Stimulated activated CD4-positive, alpha-beta T cell treated with anti-CD3 and anti-CD28 coated beads, Interleukin-12 subunit alpha, Interleukin-12 subunit beta, amount 100 ng/mL, for 24 hours (primary cell): ENCODE measurements at regions not wholly inside any gene's neighbourhood (a gene's known extent, or its start where the extent isn't known, plus 50 kb on each side); places are given as distances from the start of the nearest gene placed in this dataset.
"Not testable (repeated sequence)": the region's sequence is repeated elsewhere in the genome, so short reads cannot be mapped to it uniquely, and the experiment has no call there.

Source experiments
- DNase-seq, 2 experiments: peaks; one replicate each; pipeline ENCODE4 v3.0.0-alpha.2; 2020; ENCODE audit warnings: low read depth in 2 of 2

DNA sequence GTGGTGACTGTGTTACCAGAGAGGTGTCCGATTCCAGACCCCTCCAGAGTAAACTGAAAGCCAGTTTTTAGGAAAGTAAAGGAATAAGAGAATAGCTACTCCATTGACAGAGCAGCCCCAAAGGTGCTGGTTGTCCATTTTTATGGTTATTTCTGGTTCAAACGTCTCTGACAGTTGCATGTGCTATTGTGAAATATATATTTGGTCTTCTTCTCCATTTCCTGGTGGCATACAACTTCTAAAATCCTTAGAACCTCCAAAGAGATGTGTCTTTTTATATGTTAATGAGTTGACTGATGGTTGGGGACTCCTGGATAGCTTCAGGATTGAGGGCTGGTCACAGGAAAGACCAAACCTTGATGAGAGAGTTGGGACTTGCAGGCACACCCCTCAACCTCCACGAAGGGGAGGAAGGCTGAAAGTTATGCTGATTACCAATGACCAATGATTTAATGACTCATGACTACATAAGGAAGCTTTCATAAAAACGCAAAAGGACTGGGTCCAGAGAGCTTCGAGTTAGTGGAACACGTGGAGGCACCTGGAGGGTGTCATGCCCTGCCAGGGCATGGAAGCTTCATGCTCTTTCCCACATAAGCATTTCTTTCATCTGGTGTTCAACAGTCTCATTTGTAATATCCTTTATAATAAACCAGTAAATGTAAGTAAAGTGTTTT is 100.7 kb downstream of the SLC16A1 start:
- no peak for DNase-seq

GRCh38 chr1:112854368-112854984 is 101.5 kb downstream of the SLC16A1 start:
- not testable (repeated sequence) for DNase-seq

GRCh38 chr1:112853915-112854314 is 102.1 kb downstream of the SLC16A1 start:
- DNase-seq: not testable (repeated sequence)

GRCh38 chr1:112852934-112853333 is 103.1 kb downstream of the SLC16A1 start:
- DNase-seq: no peak

GRCh38 chr1:112852276-112852675 is 103.7 kb downstream of the SLC16A1 start:
- no peak for DNase-seq

DNA sequence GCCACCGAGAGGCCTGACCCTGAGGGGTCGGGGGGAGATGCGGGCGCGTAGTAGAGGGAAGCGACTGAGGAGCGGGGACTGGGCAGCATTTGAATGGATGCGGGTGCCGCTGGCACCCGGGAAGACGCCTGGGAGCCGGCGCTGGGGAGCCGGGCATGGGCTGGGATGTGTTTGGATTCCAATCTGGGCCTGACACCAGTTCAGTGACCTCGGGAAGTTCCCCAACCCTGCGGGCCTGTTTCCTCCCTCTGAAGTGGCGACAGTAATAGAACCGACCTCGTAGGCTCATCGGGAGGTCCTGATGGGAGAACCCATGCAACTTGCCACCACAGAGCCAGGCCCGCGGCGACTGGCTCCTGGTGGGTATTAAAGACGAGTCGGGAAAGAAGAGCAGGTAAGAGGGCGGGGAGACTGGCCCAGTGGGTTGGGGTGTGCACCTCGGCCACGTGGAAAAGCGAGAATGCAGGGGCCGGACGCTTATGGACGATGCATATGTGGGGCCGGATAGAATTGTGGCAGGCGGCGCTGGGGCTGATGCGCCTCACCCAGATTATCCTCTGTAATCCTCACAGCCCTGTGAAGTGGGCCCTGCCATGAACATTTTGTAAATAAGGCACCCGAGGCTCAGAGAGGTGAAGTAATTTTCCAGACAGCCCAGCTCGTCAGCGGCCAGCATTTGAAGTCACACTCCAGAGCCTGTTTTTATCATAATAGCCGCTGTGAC is 105.8 kb downstream of the SLC16A1 start:
- no peak for DNase-seq

DNA sequence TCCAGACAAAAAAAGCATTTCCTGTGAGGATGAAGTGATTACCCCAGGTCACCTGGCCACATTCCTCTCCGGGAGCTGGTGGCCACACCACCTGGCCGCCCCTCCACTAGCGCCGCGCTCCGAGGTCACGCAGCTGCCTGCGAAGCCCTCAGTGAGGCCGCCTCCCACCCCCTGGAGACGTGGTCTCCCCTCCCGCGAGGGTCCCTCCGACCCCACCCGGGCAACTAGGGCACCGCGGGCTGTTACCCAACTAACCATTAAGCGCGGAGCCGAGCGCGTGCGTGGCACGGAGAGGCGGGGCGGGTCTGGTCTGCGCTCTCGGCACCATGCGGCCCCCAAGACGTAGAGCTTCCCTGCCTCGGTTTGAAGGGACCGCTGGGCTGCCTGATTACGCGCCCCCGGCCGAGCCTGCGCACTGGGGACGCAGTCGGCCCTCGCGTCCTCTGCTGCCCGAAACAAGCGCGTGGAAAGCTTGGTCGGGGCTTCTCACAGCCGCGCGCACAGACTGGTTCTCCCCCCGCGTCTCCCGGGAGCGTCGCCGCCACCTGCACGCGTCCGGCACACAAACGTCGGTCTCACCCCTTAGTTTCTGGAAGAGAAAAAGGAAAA is 106.5 kb downstream of the SLC16A1 start:
- no peak for DNase-seq

GRCh38 chr1:112841825-112842224 is 114.2 kb downstream of the SLC16A1 start:
- no peak for DNase-seq

GRCh38 chr1:112840631-112841624 is 115.1 kb downstream of the SLC16A1 start:
- DNase-seq: no peak

GRCh38 chr1:112836642-112837041 is 119.4 kb downstream of the SLC16A1 start:
- no peak for DNase-seq

DNA sequence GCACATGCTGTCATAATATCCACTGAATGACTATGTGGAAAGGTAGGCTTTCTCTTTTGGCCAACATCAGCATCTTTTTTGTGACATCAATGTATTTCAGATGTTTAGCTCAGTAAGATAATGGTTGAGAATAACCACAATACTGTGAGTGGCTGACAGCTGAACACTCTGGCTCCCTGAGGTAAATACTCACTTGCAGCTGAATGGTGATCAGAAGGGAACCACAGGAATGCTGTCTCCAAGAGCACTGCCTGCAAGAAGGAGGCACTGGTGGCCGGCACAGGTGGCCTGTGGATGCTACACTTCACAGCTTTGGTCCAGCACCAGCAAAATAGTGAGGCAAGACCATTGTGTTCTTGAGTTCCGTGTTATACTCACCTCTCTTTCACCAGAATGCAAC is 118.7 kb upstream of the PPM1J start:
- no peak for DNase-seq

DNA sequence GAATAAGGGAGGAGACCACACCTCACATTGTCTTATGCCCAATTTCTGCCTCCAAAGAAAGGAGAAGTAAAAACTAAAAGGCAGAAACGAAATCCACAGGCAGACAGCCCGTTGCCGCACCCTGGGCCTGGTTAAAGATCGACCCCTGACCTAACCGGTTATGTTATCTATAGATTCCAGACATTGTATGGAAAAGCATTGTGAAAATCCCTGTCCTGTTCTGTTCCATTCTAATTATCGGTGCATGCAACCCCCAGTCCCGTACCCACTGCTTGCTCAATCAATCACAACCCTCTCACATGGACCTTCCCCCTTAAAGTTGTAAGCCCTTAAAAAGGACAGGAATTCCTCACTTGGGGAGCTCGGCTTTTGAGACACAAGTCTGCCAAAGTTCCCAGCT is 117.1 kb upstream of the PPM1J start:
- not testable (repeated sequence) for DNase-seq

- DNase-seq: not testable (repeated sequence)
Measured at GRCh38 chr1:112829691-112830090, 114.6 kb upstream of the PPM1J start.

DNA sequence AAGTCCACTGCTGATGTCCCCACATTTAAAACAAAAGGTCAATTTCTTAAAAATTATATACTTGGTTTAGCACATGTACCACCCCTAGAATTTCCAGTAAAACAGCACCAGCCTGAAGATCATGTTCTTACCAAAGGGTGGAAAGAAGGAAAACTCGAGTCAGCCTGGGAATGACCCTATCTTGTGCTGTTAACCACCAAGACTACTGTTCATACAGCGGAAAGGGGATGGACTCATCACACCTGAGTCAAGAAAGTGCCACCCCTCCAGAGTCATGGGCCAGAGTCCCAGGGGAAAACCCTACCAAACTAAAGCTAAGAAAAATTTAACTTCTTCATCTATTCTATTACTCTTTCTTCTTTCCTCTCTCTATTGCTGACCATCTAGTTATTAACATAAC is 113.6 kb upstream of the PPM1J start:
- no peak for DNase-seq

DNA sequence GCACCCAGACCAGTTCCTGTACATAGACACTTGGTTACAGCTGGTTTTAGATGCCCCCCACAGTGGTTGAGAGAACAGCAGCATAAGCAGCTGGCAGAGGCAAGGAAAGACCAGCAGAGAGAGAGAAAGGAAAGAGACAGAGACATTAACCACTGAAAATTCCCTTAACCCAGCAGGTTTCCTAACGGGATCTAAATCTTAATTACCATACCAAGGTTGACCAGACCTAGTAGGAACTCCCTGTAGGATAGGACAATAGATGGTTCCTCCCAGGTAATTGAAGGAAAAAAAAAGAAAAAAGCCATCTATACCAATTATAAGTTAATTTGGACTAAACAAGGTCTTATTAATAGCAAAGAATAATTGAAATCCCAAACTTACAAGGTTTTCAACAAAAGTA is 112.3 kb upstream of the PPM1J start:
- DNase-seq: not testable (repeated sequence)

- DNase-seq: no peak
Measured at GRCh38 chr1:112826217-112826944, 111.2 kb upstream of the PPM1J start.

DNA sequence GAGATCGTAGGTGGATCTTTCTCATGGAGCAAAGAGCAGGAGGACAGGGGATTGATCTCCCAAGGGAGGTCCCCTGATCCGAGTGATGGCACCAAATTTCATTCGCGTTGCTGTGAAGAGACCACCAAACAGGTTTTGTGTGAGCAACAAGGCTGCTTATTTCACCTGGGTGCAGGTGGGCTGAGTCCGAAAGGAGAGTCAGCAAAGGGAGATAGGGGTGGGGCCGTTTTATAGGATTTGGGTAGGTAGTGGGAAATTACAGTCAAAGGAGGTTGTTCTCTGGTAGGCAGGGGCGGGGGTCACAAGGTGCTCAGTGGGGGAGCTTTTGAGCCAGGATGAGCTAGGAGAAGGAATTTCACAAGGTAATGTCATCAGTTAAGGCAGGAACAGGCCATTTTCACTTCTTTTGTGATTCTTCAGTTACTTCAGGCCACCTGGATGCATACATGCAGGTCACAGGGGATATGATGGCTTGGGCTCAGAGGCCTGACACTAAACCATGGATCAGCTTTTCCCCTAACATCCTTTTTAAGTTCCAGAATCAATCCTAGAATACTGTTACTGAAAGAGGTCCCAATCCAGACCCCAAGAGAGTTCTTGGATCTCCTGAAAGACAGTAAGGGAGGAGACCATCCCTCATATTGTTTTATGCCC is 110.6 kb upstream of the PPM1J start:
- DNase-seq: not testable (repeated sequence)

GRCh38 chr1:112825075-112825474 is 109.9 kb upstream of the PPM1J start:
- not testable (repeated sequence) for DNase-seq

GRCh38 chr1:112821307-112822063 is 106.4 kb upstream of the PPM1J start:
- not testable (repeated sequence) for DNase-seq
